GM21390 (cell line): ENCODE measurements at regions not wholly inside any gene's neighbourhood (a gene's known extent, or its start where the extent isn't known, plus 50 kb on each side); places are given as distances from the start of the nearest gene placed in this dataset.

Experiments used
- ATAC-seq: cut with Tn5 transposase; IDR thresholded peaks from one replicate; pipeline ENCODE4 v1.9.1; 2021; ENCODE audit not compliant: unreplicated experiment

GRCh38 chr2:151157000-151157735 is 104.5 kb downstream of the RBM43 start:
- no peak for ATAC-seq

DNA sequence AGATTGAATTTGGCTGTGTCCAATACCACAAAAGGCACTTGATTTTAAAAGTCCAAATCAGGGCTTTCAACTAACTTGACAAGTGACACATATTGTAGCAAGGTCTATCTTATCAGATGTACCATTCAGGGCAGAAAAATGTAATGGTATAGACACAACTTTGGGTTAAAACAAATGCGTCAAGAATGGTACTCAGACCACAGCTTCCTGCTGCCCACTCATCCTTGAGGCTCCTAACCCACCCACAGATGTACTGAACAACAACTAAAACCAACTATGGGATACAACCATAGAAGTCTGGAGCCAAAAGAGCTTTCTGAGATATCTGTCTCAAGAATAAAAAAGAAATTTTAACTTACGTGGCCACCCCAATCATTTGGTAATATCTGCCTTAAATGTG is 105.2 kb downstream of the RBM43 start:
- ATAC-seq: no peak

DNA sequence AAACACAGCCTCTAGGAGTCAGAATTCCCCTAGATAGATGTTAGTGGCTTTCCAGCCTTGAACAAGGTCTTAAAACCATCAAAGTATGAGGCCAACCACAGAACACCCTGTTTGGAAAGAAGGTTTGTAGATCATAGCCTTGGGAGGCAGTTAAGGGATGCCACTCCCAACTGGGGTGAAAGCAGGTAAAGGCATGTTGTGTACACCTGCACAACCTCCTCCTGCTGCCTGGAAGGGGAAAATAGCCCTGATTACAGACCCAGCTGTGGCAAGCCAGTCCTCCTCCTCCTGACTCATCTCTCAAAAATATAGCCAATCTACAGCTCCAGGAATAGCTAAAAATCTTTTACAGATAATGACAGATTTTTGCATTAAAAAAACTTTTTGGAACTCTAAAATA is 108.1 kb downstream of the RBM43 start:
- no peak for ATAC-seq

GRCh38 chr2:151150331-151151320 is 111.0 kb downstream of the RBM43 start:
- no peak for ATAC-seq

GRCh38 chr2:151138507-151138906 is 123.2 kb downstream of the RBM43 start:
- no peak for ATAC-seq

DNA sequence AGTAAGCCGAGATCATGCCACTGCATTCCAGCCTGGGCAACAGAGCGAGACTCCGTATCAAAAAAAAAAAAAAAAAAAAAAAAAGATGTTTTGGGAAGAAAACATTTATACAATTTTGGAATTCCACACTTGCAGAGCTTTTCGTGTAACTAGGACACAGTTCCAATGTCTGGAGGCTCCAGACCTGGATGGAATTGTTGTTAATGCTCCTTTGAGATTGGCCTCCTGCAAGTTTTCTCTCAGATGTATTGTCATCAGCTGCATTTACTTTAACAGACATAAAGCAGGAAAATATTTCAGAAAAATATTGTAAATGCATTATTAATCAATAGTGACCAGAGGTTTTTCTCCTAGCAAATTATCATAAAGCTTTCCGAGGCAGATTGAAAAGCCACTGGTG is 124.1 kb downstream of the RBM43 start:
- no peak for ATAC-seq

DNA sequence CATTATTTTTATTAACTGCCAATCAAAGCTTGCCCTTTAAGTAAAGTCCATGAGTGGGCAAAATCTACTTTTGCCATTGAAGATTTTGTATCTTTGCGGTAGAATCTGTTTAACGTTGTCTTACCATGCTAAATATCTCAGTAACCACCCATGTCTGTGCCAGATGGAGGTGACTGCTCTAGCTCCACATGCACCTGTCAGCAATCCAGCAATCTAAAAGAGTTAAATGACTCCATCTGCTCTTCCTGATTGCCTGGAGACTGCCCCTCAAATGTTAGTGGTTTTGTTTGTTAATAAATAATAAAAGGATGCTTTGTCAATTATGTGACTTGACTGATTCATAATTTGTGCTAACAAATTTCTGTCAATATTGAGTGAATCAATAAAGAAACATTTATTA is 141.7 kb downstream of the RBM43 start:
- no peak for ATAC-seq

GRCh38 chr2:151119374-151119773 is 142.3 kb downstream of the RBM43 start:
- no peak for ATAC-seq

- no peak for ATAC-seq
These were observed 143.4 kb downstream of the RBM43 start for GRCh38 chr2:151118269-151118668.

- no peak for ATAC-seq
These were observed 146.8 kb downstream of the RBM43 start for GRCh38 chr2:151114874-151115273.

DNA sequence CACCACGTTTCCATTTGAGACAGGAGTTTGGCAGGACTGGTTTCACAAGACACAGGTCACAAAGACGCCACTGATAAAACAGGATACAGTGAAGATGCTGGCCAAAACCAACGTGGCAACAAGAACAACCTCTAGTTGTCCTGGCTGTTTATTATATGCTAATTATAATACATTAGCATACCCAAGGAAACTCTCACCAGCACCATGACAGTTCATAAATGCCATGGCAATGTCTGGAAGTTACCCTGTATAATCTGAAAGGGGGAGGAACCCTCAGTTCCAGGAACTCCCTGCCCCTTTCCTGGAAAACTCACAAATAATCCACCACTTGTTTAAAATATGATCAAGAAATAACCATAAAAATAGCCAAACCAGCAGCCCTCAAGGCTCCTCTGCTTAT is 148.3 kb downstream of the RBM43 start:
- no peak for ATAC-seq

DNA sequence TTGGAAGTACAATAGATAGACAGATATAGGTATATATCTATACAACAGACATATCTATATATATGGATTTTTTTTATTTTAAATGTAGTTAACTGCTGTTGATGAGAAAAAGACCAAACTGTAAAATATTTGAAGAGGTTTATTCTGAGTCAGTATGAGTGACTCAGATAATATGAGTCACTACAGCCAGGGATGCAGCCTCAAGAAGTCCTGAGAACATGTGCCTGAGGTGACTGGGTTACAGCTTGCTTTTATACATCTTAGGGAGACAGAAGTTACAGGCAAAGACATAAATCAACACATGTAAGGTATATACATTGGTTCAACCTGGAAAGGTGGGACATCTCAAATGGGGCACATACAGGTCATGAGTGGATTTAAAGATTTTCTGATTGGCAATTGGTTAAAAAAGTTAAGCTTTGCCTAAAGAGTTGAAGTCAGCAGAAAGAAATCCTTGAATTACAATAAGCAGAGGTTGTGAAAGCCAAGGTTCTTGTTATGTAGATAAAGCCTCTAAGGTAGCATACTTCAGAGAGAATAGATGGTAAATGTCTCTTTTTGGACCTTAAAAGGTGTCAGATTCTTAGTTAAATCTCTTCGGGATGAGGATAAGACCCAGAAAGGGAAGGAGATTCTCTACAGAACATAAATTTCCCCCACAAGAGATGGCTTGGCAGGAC is 149.9 kb downstream of the RBM43 start:
- no peak for ATAC-seq

DNA sequence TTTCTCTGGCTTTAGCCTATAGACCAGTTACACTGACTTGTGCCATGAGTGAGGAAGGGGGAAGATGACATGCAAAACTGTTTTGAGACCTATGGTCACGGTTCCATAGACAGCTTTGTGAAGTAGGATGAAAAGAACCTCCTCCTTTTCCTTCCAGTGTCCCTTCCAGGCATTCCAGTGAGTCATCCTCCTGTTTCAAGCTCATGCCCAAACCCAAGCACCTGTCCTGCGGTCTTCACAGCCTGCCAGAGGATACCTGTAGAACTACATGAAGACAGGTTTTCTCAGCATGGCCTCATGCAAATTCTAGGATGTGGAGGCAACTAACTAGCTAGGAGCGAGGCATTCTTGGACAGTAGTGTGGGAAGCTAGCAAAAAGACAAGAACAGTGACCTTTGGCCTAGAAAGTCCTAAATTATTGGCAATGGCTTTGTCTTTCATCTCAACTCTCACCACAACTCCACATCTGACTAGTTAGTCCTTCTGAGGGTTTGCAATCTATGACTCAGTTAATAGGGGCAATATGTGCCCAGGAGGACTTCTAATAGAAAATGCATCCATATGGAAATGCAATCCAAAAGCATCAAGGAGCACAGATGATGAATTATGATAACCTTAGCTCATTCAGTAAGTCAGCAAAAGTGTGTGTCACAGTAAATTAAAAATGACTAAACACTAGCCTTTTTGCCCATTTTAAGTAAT is 154.7 kb downstream of the RBM43 start:
- no peak for ATAC-seq

- ATAC-seq: no peak
These were observed 158.1 kb downstream of the RBM43 start for GRCh38 chr2:151103551-151103950.

DNA sequence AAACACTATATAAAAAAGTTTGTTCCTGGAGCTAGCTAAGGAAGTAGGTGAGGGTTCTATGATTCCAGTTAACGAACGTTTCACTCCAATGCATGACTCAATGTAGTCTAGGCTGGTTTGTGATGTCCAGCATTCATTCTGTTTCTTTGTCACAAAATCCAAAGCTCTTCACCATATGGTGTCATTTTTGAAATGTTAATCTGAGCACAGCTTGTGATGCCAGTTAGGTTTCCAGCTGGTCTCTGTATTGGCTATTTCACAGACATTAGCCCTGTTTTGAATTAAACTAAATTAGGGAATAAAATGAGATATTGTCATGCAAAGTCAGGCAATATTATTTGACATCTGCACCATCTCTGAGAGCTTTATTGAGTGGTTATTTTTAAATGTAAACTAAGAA is 159.4 kb downstream of the RBM43 start:
- ATAC-seq: no peak

GRCh38 chr2:151098841-151099240 is 162.8 kb downstream of the RBM43 start:
- ATAC-seq: no peak

- no peak for ATAC-seq
These were observed 163.8 kb downstream of the RBM43 start for GRCh38 chr2:151097895-151098294.

GRCh38 chr2:151097128-151097527 is 164.5 kb downstream of the RBM43 start:
- ATAC-seq: no peak

DNA sequence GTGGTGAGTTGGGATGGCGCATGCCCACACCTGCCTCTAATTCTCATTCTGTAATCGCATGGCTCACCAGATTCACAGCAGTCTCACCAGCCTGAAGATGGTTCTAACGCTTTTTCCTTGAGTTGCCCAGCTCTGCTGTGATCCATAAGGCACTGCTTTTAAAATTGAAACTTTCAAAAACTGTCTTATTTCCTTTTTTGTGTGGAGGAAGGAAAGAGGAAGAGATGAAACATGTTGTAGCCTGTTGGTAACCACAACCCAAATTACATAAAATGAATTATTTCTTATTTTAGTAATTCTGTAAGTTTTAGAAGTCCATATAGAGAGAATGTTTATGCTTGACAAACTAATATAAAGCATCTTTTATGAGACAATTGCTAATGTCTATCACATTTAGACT is 165.4 kb downstream of the RBM43 start:
- no peak for ATAC-seq

GRCh38 chr2:151095463-151095862 is 166.2 kb downstream of the RBM43 start:
- ATAC-seq: no peak

DNA sequence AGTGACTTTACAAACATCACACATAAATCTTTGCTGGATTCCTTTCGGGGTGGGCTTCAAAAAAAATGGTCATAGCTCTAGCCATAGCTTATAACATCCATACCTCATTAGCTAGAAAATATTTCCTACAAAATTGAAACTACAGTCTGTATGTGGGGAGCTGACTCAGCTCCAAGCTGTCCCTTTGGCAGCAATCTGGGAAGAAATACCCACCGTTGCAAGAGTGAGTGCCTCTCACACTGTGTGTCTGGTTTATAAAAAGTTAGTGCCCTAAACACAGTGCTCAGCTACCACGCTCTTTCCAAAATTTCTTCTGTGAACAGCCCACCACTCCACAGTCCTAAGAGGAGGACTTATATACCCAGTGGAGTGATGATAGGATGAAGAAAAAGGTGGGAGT is 170.1 kb downstream of the RBM43 start:
- no peak for ATAC-seq
